Sigmoid colon (tissue), 6 donors: ENCODE measurements at regions not wholly inside any gene's neighbourhood (a gene's known extent, or its start where the extent isn't known, plus 50 kb on each side); places are given as distances from the start of the nearest gene placed in this dataset.

Source experiments
- DNase-seq: peaks from one replicate; pipeline ENCODE4 v3.0.0-alpha.2; 2019
- H3K27ac ChIP-seq, 4 donors: fragments of 200-600 bp; sonication (generic); one replicate each; pipeline ENCODE4 v1.5.1; 2016 to 2019; ENCODE audit warnings: mild to moderate bottlenecking in 1 of 4
- H3K27me3 ChIP-seq, 3 donors: fragments of 200-600 bp; sonication (generic); one replicate each; pipeline ENCODE4 v1.5.1; 2019; ENCODE audit warnings: mild to moderate bottlenecking in 1 of 3
- H3K36me3 ChIP-seq, 4 donors: fragments of 200-600 bp; sonication (generic); one replicate each; pipeline ENCODE4 v1.5.1; 2016 to 2019
- H3K4me1 ChIP-seq, 4 donors: fragments of 200-600 bp; sonication (generic); one replicate each; pipeline ENCODE4 v1.5.1; 2017 to 2019
- H3K4me3 ChIP-seq, 4 donors: fragments of 200-600 bp; sonication (generic); one replicate each; pipeline ENCODE4 v1.5.1; 2017 to 2019; ENCODE audit warnings: mild to moderate bottlenecking in 2 of 4, moderate library complexity in 1 of 4
- H3K9me3 ChIP-seq, 4 donors: fragments of 200-600 bp in 3 of 4; sonication (generic) in 3 of 4; one replicate each; pipeline versions ENCODE4 v1.5.1 to v1.6.1; 2013 to 2019
- CTCF ChIP-seq, 4 experiments: fragments of 450-650 bp in 3 of 4; fragments of 200-600 bp in 1 of 4; IDR thresholded peaks; one replicate each; pipeline ENCODE4 v1.5.1; 2016 to 2019; ENCODE audit warnings: antibody characterized with exemption in 4 of 4, mild to moderate bottlenecking in 3 of 4, moderate library complexity in 2 of 4
- EP300 ChIP-seq, 4 donors: sonication (generic); formaldehyde crosslinking; IDR thresholded peaks; one replicate each; pipeline ENCODE4 v1.6.1; 2017; ENCODE audit warnings: antibody characterized with exemption in 4 of 4
- POLR2A ChIP-seq, 2 donors: fragments of 450-650 bp; IDR thresholded peaks; one replicate each; pipeline ENCODE4 v1.6.1; 2016; ENCODE audit warnings: antibody characterized with exemption in 2 of 2, mild to moderate bottlenecking in 2 of 2, moderate library complexity in 2 of 2
- POLR2AphosphoS5 ChIP-seq, 4 donors: sonication (generic); formaldehyde crosslinking; IDR thresholded peaks; one replicate each; pipeline ENCODE4 v1.6.1; 2017; ENCODE audit warnings: antibody characterized with exemption in 4 of 4
- WGBS, 2 donors: extraction: QIAGEN DNeasy Blood & Tissue Kit; methylation state at CpG; one replicate each; pipeline ENCODE4 v1.1.7; 2013; 5-methylcytosine and 5-hydroxymethylcytosine counted together
- intact Hi-C: fragments of 100-400 bp; cut with DNase I; formaldehyde crosslinking; loops from one replicate; pipeline ENCODE4 v1.15.1; 2023
- donor health status: healthy with polysubstance abuse.
- donor health status: healthy.

- 11 to 31% methylated on average over 1 of the region's 1 CpG for WGBS, 2 donors
- no peaks in the 10 kb centered on the region for H3K9me3 ChIP-seq
- no peaks in the 10 kb centered on the region for H3K4me1 ChIP-seq
- intact Hi-C loops, result no loop called here
- no peak overlapping the region for H3K27ac ChIP-seq
- no peaks in the 10 kb centered on the region for H3K27me3 ChIP-seq
- no peaks in the 10 kb centered on the region for H3K36me3 ChIP-seq
- no peak overlapping the region for H3K4me3 ChIP-seq
- TF ChIP-seq POLR2A (IDR thresholded peaks at IDR 0.05) (no peak), CTCF (IDR thresholded peaks at IDR 0.05) (no peak), POLR2AphosphoS5 (IDR thresholded peaks at IDR 0.05) (no peak), EP300 (IDR thresholded peaks at IDR 0.05) (no peak)
- no peak for DNase-seq
These were observed 196.2 kb upstream of the FOXG1 start for GRCh38 chr14:28570391-28570790.

GRCh38 chr14:28571636-28572035 lies 195.0 kb upstream of the FOXG1 start:
- TF ChIP-seq POLR2A (IDR thresholded peaks at IDR 0.05), result no peak
- no peaks in the 10 kb centered on the region for H3K4me1 ChIP-seq
- no peaks in the 10 kb centered on the region for H3K9me3 ChIP-seq
- intact Hi-C loops, result no loop called here
- H3K36me3 ChIP-seq, result no peaks in the 10 kb centered on the region
- 90 to 91% methylated on average over 2 of the region's 2 CpGs for WGBS, 2 donors
- H3K27ac ChIP-seq, result no peak overlapping the region
- no peaks in the 10 kb centered on the region for H3K27me3 ChIP-seq
- no peak for DNase-seq
- H3K4me3 ChIP-seq, result no peak overlapping the region

- H3K27ac ChIP-seq, result no peak overlapping the region
- no peak for DNase-seq
- H3K9me3 ChIP-seq, result no peaks in the 10 kb centered on the region
- no peak overlapping the region for H3K4me3 ChIP-seq
- no peaks in the 10 kb centered on the region for H3K36me3 ChIP-seq
- TF ChIP-seq EP300 (IDR thresholded peaks at IDR 0.05), result no peak
- TF ChIP-seq POLR2A (IDR thresholded peaks at IDR 0.05), result no peak
- TF ChIP-seq CTCF (IDR thresholded peaks at IDR 0.05), result no peak
- TF ChIP-seq POLR2AphosphoS5 (IDR thresholded peaks at IDR 0.05), result no peak
- whole genome bisulfite sequencing, 2 donors, result 76 to 83% methylated on average over 10 of the region's 10 CpGs
- H3K27me3 ChIP-seq, result no peaks in the 10 kb centered on the region
- no peaks in the 10 kb centered on the region for H3K4me1 ChIP-seq
- intact Hi-C loops, result no loop called here
These were observed 190.1 kb upstream of the FOXG1 start for GRCh38 chr14:28576523-28576922.

GRCh38 chr14:28577187-28577586 lies 189.4 kb upstream of the FOXG1 start:
- Histone ChIP-seq H3K27me3 (no peaks in the 10 kb centered on the region), H3K36me3 (no peaks in the 10 kb centered on the region), H3K9me3 (no peaks in the 10 kb centered on the region), H3K4me1 (no peaks in the 10 kb centered on the region), H3K27ac (no peak overlapping the region), H3K4me3 (no peak overlapping the region)
- TF ChIP-seq EP300 (IDR thresholded peaks at IDR 0.05) (no peak), CTCF (IDR thresholded peaks at IDR 0.05) (no peak), POLR2A (IDR thresholded peaks at IDR 0.05) (no peak), POLR2AphosphoS5 (IDR thresholded peaks at IDR 0.05) (no peak)
- 41 to 67% methylated on average over 3 of the region's 3 CpGs for WGBS, 2 donors
- intact Hi-C loops, result no loop called here
- DNase-seq, result no peak

GRCh38 chr14:28577711-28578131 lies 188.9 kb upstream of the FOXG1 start:
- WGBS, 2 donors, result 83 to 85% methylated on average over 2 of the region's 2 CpGs

More at GRCh38 chr14:28577711-28578131, 188.9 kb upstream of the FOXG1 start:
- Histone ChIP-seq H3K36me3 (no peaks in the 10 kb centered on the region), H3K4me1 (no peaks in the 10 kb centered on the region), H3K4me3 (no peak overlapping the region), H3K27ac (no peak overlapping the region), H3K9me3 (no peaks in the 10 kb centered on the region), H3K27me3 (no peaks in the 10 kb centered on the region)
- intact Hi-C loops, result no loop called here
- DNase-seq, result no peak
- TF ChIP-seq POLR2AphosphoS5 (IDR thresholded peaks at IDR 0.05) (no peak), POLR2A (IDR thresholded peaks at IDR 0.05) (no peak), CTCF (IDR thresholded peaks at IDR 0.05) (no peak)
